ENCODE measurements at regions not wholly inside any gene's neighbourhood (a gene's known extent, or its start where the extent isn't known, plus 50 kb on each side); places are given as distances from the start of the nearest gene placed in this dataset.
A peak's percentile ranks its signal among the peaks of the same experiment; 100 is the strongest.

- H3K14ac ChIP-seq (replicated peaks; ENCODE audit: low read depth, low read length) = no peak overlapping the region
- no peak overlapping the region for H3K4me3 ChIP-seq (ENCODE audit: insufficient read depth, low read depth, low read length)
- H2BK5ac ChIP-seq (ENCODE audit: low read depth, low read length, poor library complexity, severe bottlenecking) = no peak overlapping the region
- H3K36me3 ChIP-seq (ENCODE audit: control insufficient read depth, insufficient read depth, low read length) = no peaks in the 10 kb centered on the region
- dilution Hi-C loops (cut with HindIII; ENCODE audit: low sequenced_read_pairs, unreplicated experiment) = no loop called here
- H3K27me3 ChIP-seq (ENCODE audit: control insufficient read depth, insufficient read depth, low read length) = no peaks in the 10 kb centered on the region
- no peak overlapping the region for H3K27ac ChIP-seq (ENCODE audit: insufficient read depth, low read length)
- no peak overlapping the region for H2AFZ ChIP-seq (replicated peaks; ENCODE audit: low read length, poor library complexity)
- H3K79me1 ChIP-seq (ENCODE audit: low read depth in 1 of 2, low read length in 2 of 2) = no peaks in the 10 kb centered on the region
- H4K8ac ChIP-seq (ENCODE audit: low read depth in 2 of 2, low read length in 2 of 2) = no peak overlapping the region
- no peak overlapping the region for H3K9ac ChIP-seq (ENCODE audit: low read depth, low read length)
- no peak overlapping the region for H2AK5ac ChIP-seq (ENCODE audit: low read depth, low read length)
- intact Hi-C loops (cut with micrococcal nuclease) = no loop called here
- no peak overlapping the region for H3K23ac ChIP-seq (ENCODE audit: low read depth, low read length)
- in situ Hi-C loops (cut with MboI; ENCODE audit: low sequenced_read_pairs) = no loop called here
- no CpG with 5 or more reads among the region's 3 CpGs for WGBS, 2 experiments (ENCODE audit: extremely low coverage in 2 of 2, insufficient read length in 1 of 2)
- DNase-seq (no peak), ATAC-seq (ENCODE audit: low read depth) (no peak)
- POLR2A ChIA-PET (ENCODE audit: unreplicated experiment) = no interaction called here
- H3K4me1 ChIP-seq (ENCODE audit: control insufficient read depth, insufficient read depth, low read length) = no peaks in the 10 kb centered on the region
- no peak overlapping the region for H2BK20ac ChIP-seq (ENCODE audit: low read depth, low read length)
- TF ChIP-seq CEBPB (IDR thresholded peaks at IDR 0.05; ENCODE audit: low read depth, low read length) = peak; percentile 29; the same call in 1 of the 2 replicates
- no peak for TF ChIP-seq MAZ (IDR thresholded peaks at IDR 0.05; ENCODE audit: borderline replicate concordance, low read depth, low read length)
- H3K9me3 ChIP-seq (ENCODE audit: control insufficient read depth, insufficient read depth, low read length) = peaks cover 12% of the 10 kb centered on the region
- H3K18ac ChIP-seq (ENCODE audit: low read depth, low read length) = no peak overlapping the region
- H3K4me2 ChIP-seq (ENCODE audit: low read depth, low read length) = no peak overlapping the region
- no peaks in the 10 kb centered on the region for H3K9me1 ChIP-seq (ENCODE audit: insufficient read depth, low read length)
- H2BK120ac ChIP-seq (ENCODE audit: low read depth, low read length) = no peak overlapping the region
- no peak overlapping the region for H4K5ac ChIP-seq (ENCODE audit: low read depth, low read length)
- CTCF ChIA-PET = no interaction called here
- H4K20me1 ChIP-seq (ENCODE audit: insufficient read depth, low read length) = no peaks in the 10 kb centered on the region
- H3K56ac ChIP-seq (ENCODE audit: extremely low read depth, insufficient read depth, low read length) = no peak overlapping the region
- no peak overlapping the region for H4K91ac ChIP-seq (ENCODE audit: insufficient read depth, low read depth, low read length)
- no TSS peak for BruUV-seq (replicated peaks)
- no peak overlapping the region for H3K4ac ChIP-seq (ENCODE audit: low read depth, low read length)
- H2BK15ac ChIP-seq (ENCODE audit: low read depth, low read length) = no peak overlapping the region
- no peak overlapping the region for H2AK9ac ChIP-seq (replicated peaks; ENCODE audit: low read depth, low read length, poor library complexity)
Measured at GRCh38 chr20:16132036-16132798, 441.0 kb downstream of the KIF16B start.
